CD4-positive, alpha-beta T cell (primary cell): ENCODE measurements at regions not wholly inside any gene's neighbourhood (a gene's known extent, or its start where the extent isn't known, plus 50 kb on each side); places are given as distances from the start of the nearest gene placed in this dataset.
"Not testable (repeated sequence)": the region's sequence is repeated elsewhere in the genome, so short reads cannot be mapped to it uniquely, and the experiment has no call there.

Source experiments
- ATAC-seq: fragments of 200-7000 bp; cut with Tn5 transposase; one replicate; pipeline ENCODE4 v1.10.0; 2022; ENCODE audit warnings: mild to moderate bottlenecking; ENCODE audit not compliant: poor library complexity
- CTCF ChIA-PET: fragments of 350-600 bp; sonication (Branson Sonifier 250); formaldehyde crosslinking; loops from one replicate; lab custom pipeline; 2021; ENCODE audit warnings: antibody characterized with exemption, inconsistent platforms; lab: Charles Lee
- POLR2A ChIA-PET: fragments of 350-600 bp; sonication (Branson Sonifier 250); formaldehyde crosslinking; loops from one replicate; lab custom pipeline; 2021; ENCODE audit warnings: antibody characterized with exemption, inconsistent platforms; lab: Charles Lee
- DNase-seq, 14 experiments: peaks; one replicate each; pipeline ENCODE4 v3.0.0-alpha.2; 2013 to 2020; ENCODE audit warnings: mixed read lengths in 2 of 14
- H3K27ac ChIP-seq, 2 donors: one replicate each; pipeline versions ENCODE4 v1.5.1 to v1.7.0; 2013; ENCODE audit warnings: low read length in 2 of 2, low read depth in 1 of 2, mild to moderate bottlenecking in 1 of 2
- H3K27me3 ChIP-seq, 2 experiments: 1 replicate in 1 of 2; 2 replicates in 1 of 2; pipeline versions ENCODE4 v1.6.1 to v1.7.0; 2013; ENCODE audit warnings: low read length in 2 of 2, control low read depth in 1 of 2, mild to moderate bottlenecking in 1 of 2, moderate library complexity in 1 of 2; ENCODE audit not compliant: insufficient read depth in 2 of 2, control insufficient read depth in 1 of 2
- H3K36me3 ChIP-seq: one replicate; pipeline ENCODE4 v1.6.1; 2013; ENCODE audit warnings: low read length, control low read depth; ENCODE audit not compliant: insufficient read depth
- H3K4me1 ChIP-seq: one replicate; pipeline ENCODE4 v1.6.1; 2013; ENCODE audit warnings: low read length, control low read depth; ENCODE audit not compliant: insufficient read depth
- H3K4me3 ChIP-seq: one replicate; pipeline ENCODE4 v1.5.1; 2013; ENCODE audit warnings: mild to moderate bottlenecking, low read length, moderate library complexity
- H3K9me3 ChIP-seq, 2 experiments: 1 replicate in 1 of 2; 2 replicates in 1 of 2; pipeline versions ENCODE4 v1.6.1 to v1.7.0; 2013; ENCODE audit warnings: low read length in 2 of 2, mild to moderate bottlenecking in 2 of 2, control low read depth in 1 of 2, moderate library complexity in 1 of 2; ENCODE audit not compliant: control insufficient read depth in 1 of 2, insufficient read depth in 1 of 2
- H3K27ac Mint-ChIP-seq: one replicate; pipeline ENCODE4 v1.8.0; 2020; ENCODE audit warnings: mixed read lengths
- H3K27me3 Mint-ChIP-seq: one replicate; pipeline ENCODE4 v1.8.0; 2021; ENCODE audit warnings: mixed read lengths
- H3K36me3 Mint-ChIP-seq: one replicate; pipeline ENCODE4 v1.8.0; 2021; ENCODE audit warnings: low read depth, mixed read lengths
- H3K4me1 Mint-ChIP-seq: one replicate; pipeline ENCODE4 v1.8.0; 2021; ENCODE audit warnings: low read depth, mixed read lengths
- H3K4me3 Mint-ChIP-seq: one replicate; pipeline ENCODE4 v1.8.0; 2020; ENCODE audit warnings: mild to moderate bottlenecking, mixed read lengths
- H3K9me3 Mint-ChIP-seq: one replicate; pipeline ENCODE4 v1.8.0; 2020; ENCODE audit warnings: mixed read lengths
- intact Hi-C, 2 experiments: fragments of 100-400 bp; cut with DNase I in 1 of 2; cut with micrococcal nuclease in 1 of 2; formaldehyde crosslinking; loops; one replicate each; pipeline versions ENCODE4 v1.15.1 to v1.9.0; 2023 to 2025; cut with DNase I, micrococcal nuclease
- TF ChIP-seq, protein P1 (sequence below): fragments of 200-600 bp; IDR thresholded peaks from one replicate; pipeline ENCODE4 v1.8.0; 2022; ENCODE audit warnings: antibody characterized with exemption, mild to moderate bottlenecking

DNA sequence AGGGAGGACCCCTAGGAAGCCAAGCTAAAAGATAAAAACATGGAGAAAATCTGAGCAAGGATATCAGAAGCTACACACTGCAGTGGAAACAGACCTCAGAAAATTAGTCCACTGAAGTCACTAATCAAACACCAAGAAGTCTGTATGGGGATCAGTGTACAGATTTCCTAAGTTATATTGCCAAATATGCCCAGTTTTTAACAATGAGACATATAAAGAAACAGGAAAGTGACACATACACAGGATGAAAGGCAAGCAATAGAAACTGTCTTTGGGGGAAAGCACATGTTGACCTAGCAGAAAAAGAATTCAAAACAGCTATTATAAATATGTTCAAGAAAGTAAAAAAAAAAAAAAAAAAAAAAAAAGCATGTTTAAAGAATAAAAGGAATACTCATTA lies 153.7 kb downstream of the PPP4R3C start:
- ATAC-seq = no peak

DNA sequence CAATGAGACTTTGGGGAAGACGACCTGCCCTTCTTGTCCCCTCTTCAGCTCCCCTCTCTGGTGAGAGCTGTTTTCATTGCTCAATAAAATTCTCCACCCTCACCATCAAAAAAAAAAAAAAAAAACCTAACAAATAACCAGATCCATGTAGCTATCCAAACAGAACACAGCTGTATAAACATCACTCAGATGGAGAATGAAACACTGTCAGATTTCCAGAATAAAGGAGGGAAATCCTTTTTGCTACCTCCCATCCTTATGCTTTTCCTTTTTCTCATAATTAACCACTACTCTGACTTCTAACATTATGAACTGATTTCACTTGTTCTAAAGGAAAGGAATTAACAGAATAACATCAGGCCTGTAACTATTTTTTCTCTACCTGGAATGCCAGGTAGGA lies 155.6 kb downstream of the PPP4R3C start:
- ATAC-seq = no peak
- POLR2A ChIA-PET = no interaction called here
- CTCF ChIA-PET = no interaction called here

More for the DNA sequence above, 153.7 kb downstream of the PPP4R3C start:
- ChIA-PET POLR2A (no interaction called here), CTCF (no interaction called here)
- Histone ChIP-seq H3K4me3 (no peak overlapping the region), H3K27ac (no peak overlapping the region), H3K9me3 (no peaks in the 10 kb centered on the region), H3K4me1 (no peaks in the 10 kb centered on the region), H3K36me3 (no peaks in the 10 kb centered on the region), H3K27me3 (no peaks in the 10 kb centered on the region)
- Mint-ChIP-seq H3K36me3 (no peaks in the 10 kb centered on the region), H3K9me3 (no peaks in the 10 kb centered on the region), H3K27me3 (no peaks in the 10 kb centered on the region), H3K4me3 (no peak overlapping the region), H3K4me1 (no peaks in the 10 kb centered on the region), H3K27ac (no peak overlapping the region)
- TF ChIP-seq, protein P1, sequence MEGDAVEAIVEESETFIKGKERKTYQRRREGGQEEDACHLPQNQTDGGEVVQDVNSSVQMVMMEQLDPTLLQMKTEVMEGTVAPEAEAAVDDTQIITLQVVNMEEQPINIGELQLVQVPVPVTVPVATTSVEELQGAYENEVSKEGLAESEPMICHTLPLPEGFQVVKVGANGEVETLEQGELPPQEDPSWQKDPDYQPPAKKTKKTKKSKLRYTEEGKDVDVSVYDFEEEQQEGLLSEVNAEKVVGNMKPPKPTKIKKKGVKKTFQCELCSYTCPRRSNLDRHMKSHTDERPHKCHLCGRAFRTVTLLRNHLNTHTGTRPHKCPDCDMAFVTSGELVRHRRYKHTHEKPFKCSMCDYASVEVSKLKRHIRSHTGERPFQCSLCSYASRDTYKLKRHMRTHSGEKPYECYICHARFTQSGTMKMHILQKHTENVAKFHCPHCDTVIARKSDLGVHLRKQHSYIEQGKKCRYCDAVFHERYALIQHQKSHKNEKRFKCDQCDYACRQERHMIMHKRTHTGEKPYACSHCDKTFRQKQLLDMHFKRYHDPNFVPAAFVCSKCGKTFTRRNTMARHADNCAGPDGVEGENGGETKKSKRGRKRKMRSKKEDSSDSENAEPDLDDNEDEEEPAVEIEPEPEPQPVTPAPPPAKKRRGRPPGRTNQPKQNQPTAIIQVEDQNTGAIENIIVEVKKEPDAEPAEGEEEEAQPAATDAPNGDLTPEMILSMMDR = no peak
- intact Hi-C loops = no loop called here
- no peak for DNase-seq

DNA sequence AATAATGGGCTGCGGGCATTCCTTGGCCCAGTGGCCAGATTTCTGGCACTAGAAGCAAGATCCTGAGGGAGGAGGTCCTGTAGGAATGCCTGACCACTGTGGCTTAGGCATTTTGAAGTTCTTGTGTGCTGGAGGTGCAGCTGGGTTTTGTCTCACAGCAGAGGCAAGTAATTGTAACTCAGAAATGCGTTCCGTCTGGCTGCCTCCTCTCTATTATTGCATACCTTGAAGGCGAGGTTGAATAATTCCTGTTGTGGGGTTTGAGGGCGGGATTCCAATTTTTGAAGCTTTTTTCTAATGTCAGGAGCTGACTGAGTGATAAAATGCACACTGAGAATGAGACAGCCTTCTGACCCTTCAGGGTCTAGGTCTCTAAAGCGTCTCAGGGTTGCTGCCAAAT lies 170.6 kb downstream of the PPP4R3C start:
- H3K27me3 Mint-ChIP-seq, CTCF ChIA-PET, intact Hi-C loops, H3K9me3 Mint-ChIP-seq, H3K9me3 ChIP-seq, H3K4me1 ChIP-seq, DNase-seq, H3K36me3 Mint-ChIP-seq, H3K27me3 ChIP-seq, H3K27ac ChIP-seq, POLR2A ChIA-PET, H3K36me3 ChIP-seq, H3K4me3 ChIP-seq, H3K27ac Mint-ChIP-seq, H3K4me3 Mint-ChIP-seq, ATAC-seq, H3K4me1 Mint-ChIP-seq: not testable (repeated sequence)

More for the DNA sequence above, 155.6 kb downstream of the PPP4R3C start:
- Mint-ChIP-seq H3K9me3 (no peaks in the 10 kb centered on the region), H3K36me3 (no peaks in the 10 kb centered on the region), H3K4me1 (no peaks in the 10 kb centered on the region), H3K27ac (no peak overlapping the region), H3K27me3 (no peaks in the 10 kb centered on the region), H3K4me3 (no peak overlapping the region)
- H3K36me3 ChIP-seq = no peaks in the 10 kb centered on the region
- intact Hi-C loops = no loop called here
- TF ChIP-seq, protein P1 = no peak
- no peak for DNase-seq
- no peak overlapping the region for H3K27ac ChIP-seq
- H3K27me3 ChIP-seq = no peaks in the 10 kb centered on the region
- no peaks in the 10 kb centered on the region for H3K4me1 ChIP-seq
- H3K9me3 ChIP-seq = no peaks in the 10 kb centered on the region
- H3K4me3 ChIP-seq = no peak overlapping the region

DNA sequence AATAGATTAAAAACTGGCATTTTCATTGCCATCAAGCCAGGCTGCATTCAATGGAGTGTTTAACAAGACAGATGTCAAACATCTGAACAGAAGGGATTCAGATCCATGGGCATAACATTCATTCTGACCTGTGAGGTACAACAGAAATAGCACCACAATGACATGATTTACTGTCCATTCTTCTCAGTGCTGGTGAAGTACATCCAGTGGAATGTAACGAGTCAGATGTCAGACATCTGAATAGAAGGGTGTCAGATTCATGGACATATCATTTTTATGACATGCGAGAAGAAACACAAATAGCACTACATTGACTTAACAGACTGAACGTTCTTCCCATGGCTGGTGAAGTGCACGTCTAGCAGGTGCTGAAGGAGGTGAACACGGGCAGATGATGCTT lies 186.4 kb downstream of the PPP4R3C start:
- Mint-ChIP-seq H3K27ac (no peak overlapping the region), H3K4me1 (no peaks in the 10 kb centered on the region), H3K36me3 (no peaks in the 10 kb centered on the region), H3K9me3 (peaks cover 1% of the 10 kb centered on the region), H3K27me3 (no peaks in the 10 kb centered on the region), H3K4me3 (no peak overlapping the region)
- DNase-seq (no peak), ATAC-seq (no peak)
- CTCF ChIA-PET = no interaction called here
- no peak overlapping the region for H3K4me3 ChIP-seq
- no peaks in the 10 kb centered on the region for H3K9me3 ChIP-seq
- H3K36me3 ChIP-seq = no peaks in the 10 kb centered on the region
- POLR2A ChIA-PET = no interaction called here
- intact Hi-C loops = no loop called here
- H3K27ac ChIP-seq = no peak overlapping the region
- TF ChIP-seq, protein P1 = no peak
- H3K27me3 ChIP-seq = no peaks in the 10 kb centered on the region
- H3K4me1 ChIP-seq = no peaks in the 10 kb centered on the region
